BJ (cell line): ENCODE measurements at regions not wholly inside any gene's neighbourhood (a gene's known extent, or its start where the extent isn't known, plus 50 kb on each side); places are given as distances from the start of the nearest gene placed in this dataset.

Source experiments
- CTCF ChIA-PET: fragments of 350-600 bp; formaldehyde crosslinking; extraction: SDS; loops from one replicate; lab custom pipeline; 2021; ENCODE audit warnings: antibody characterized with exemption, inconsistent platforms; lab: Yijun Ruan, JAX
- POLR2A ChIA-PET: fragments of 300-600 bp; sonication (Branson Sonifier 250); formaldehyde crosslinking; extraction: SDS; loops from one replicate; lab custom pipeline; 2021; ENCODE audit warnings: antibody characterized with exemption; lab: Charles Lee
- DNase-seq: peaks from one replicate; pipeline ENCODE4 v3.0.0-alpha.2; 2011; ENCODE audit warnings: low read depth
- H3K27me3 ChIP-seq: 2 replicates; pipeline ENCODE4 v1.6.0; 2011; ENCODE audit warnings: low read length; ENCODE audit not compliant: control insufficient read depth, insufficient read depth
- H3K36me3 ChIP-seq: 2 replicates; pipeline ENCODE4 v1.5.1; 2011; ENCODE audit warnings: low read length; ENCODE audit not compliant: control insufficient read depth, insufficient read depth
- H3K4me3 ChIP-seq: 2 replicates; pipeline ENCODE4 v1.5.1; 2011; ENCODE audit warnings: low read depth, mild to moderate bottlenecking, control low read depth, low read length
- CTCF ChIP-seq: IDR thresholded peaks from 2 replicates; pipeline ENCODE4 v1.5.1; 2011; ENCODE audit warnings: low read depth, mild to moderate bottlenecking, control low read depth, inconsistent platforms, low read length, moderate library complexity; ENCODE audit not compliant: insufficient read depth

- POLR2A ChIA-PET: no interaction called here
- Histone ChIP-seq H3K27me3 (no peaks in the 10 kb centered on the region), H3K36me3 (no peaks in the 10 kb centered on the region), H3K4me3 (no peak overlapping the region)
- CTCF ChIA-PET: no interaction called here
- TF ChIP-seq CTCF: no peak
- DNase-seq: no peak
Measured at GRCh38 chr2:167365216-167365615, 476.9 kb downstream of the XIRP2 start.

GRCh38 chr2:167361426-167361825 is 473.1 kb downstream of the XIRP2 start:
- ChIA-PET POLR2A (no interaction called here), CTCF (no interaction called here)
- DNase-seq: no peak
- no peaks in the 10 kb centered on the region for H3K27me3 ChIP-seq
- no peaks in the 10 kb centered on the region for H3K36me3 ChIP-seq
- H3K4me3 ChIP-seq: no peak overlapping the region
- no peak for TF ChIP-seq CTCF

GRCh38 chr2:167355821-167356220 is 467.5 kb downstream of the XIRP2 start:
- Histone ChIP-seq H3K36me3 (no peaks in the 10 kb centered on the region), H3K27me3 (no peaks in the 10 kb centered on the region), H3K4me3 (no peak overlapping the region)
- POLR2A ChIA-PET: no interaction called here
- DNase-seq: no peak
- TF ChIP-seq CTCF: no peak
- CTCF ChIA-PET: no interaction called here

- ChIA-PET CTCF (interaction anchor here (0.5 kb wide), 1 partner anchor 12 kb away, joined by 3 read pairs; no protein-coding TSS in a partner anchor), POLR2A (no interaction called here)
- H3K27me3 ChIP-seq: no peaks in the 10 kb centered on the region
- H3K4me3 ChIP-seq: no peak overlapping the region
- H3K36me3 ChIP-seq: no peaks in the 10 kb centered on the region
- DNase-seq: no peak
- TF ChIP-seq CTCF: no peak
Measured at GRCh38 chr2:167353605-167354280, 465.5 kb downstream of the XIRP2 start.

- Histone ChIP-seq H3K27me3 (no peaks in the 10 kb centered on the region), H3K36me3 (no peaks in the 10 kb centered on the region), H3K4me3 (no peak overlapping the region)
- POLR2A ChIA-PET: no interaction called here
- CTCF ChIA-PET: no interaction called here
- no peak for TF ChIP-seq CTCF
- DNase-seq: no peak
Measured at GRCh38 chr2:167345559-167345958, 457.3 kb downstream of the XIRP2 start.
